ENCODE measurements at regions not wholly inside any gene's neighbourhood (a gene's known extent, or its start where the extent isn't known, plus 50 kb on each side); places are given as distances from the start of the nearest gene placed in this dataset.

GRCh38 chr2:153626676-153627075, 148.1 kb upstream of the RPRM start:
- TF ChIP-seq BHLHE40 (IDR thresholded peaks at IDR 0.05; ENCODE audit: borderline replicate concordance in 1 of 2, low read depth in 2 of 2, low read length in 1 of 2): no peak
- TF ChIP-seq RUNX3 (IDR thresholded peaks at IDR 0.05; ENCODE audit: low read length): no peak
- no peak for TF ChIP-seq SMARCA5 (IDR thresholded peaks at IDR 0.05)
- no peak for TF ChIP-seq MXI1 (IDR thresholded peaks at IDR 0.05; ENCODE audit: low read depth, low read length)
- TF ChIP-seq EGR1 (IDR thresholded peaks at IDR 0.05; ENCODE audit: borderline replicate concordance in 1 of 2, low read depth in 2 of 2, low read length in 2 of 2): no peak
- TF ChIP-seq MEF2A (IDR thresholded peaks at IDR 0.05; ENCODE audit: insufficient read depth, low read depth, low read length): no peak
- TF ChIP-seq WRNIP1 (IDR thresholded peaks at IDR 0.05; ENCODE audit: borderline replicate concordance, low read depth, low read length): no peak
- no peak for TF ChIP-seq POLR2A (IDR thresholded peaks at IDR 0.05; ENCODE audit: low read depth, low read length)
- no peak for TF ChIP-seq ZNF384 (IDR thresholded peaks at IDR 0.05; ENCODE audit: borderline replicate concordance, low read depth, low read length)
- TF ChIP-seq SMAD1 (IDR thresholded peaks at IDR 0.05; ENCODE audit: low read depth, partially characterized antibody): no peak
- no peak for TF ChIP-seq IKZF2 (IDR thresholded peaks at IDR 0.05)
- TF ChIP-seq JUND (IDR thresholded peaks at IDR 0.05; ENCODE audit: low read depth, low read length): no peak
- no peak for TF ChIP-seq MAX (IDR thresholded peaks at IDR 0.05; ENCODE audit: low read depth, low read length)
- SMC1A ChIA-PET (ENCODE audit: uncharacterized antibody, unreplicated experiment): interaction anchor here (1.0 kb wide), 1 partner anchor 11 kb away, joined by 3 read pairs; no protein-coding TSS in a partner anchor
- no peaks in the 10 kb centered on the region for H3K36me3 ChIP-seq (ENCODE audit: control insufficient read depth in 2 of 2, insufficient read depth in 2 of 2, low read length in 1 of 2)
- 44% methylated on average over 2 of the region's 2 CpGs for WGBS (ENCODE audit: insufficient coverage, insufficient replicate concordance, low lambda C conversion rate, missing lambda C conversion rate)
- H4K20me1 ChIP-seq (ENCODE audit: control insufficient read depth, insufficient read depth): no peaks in the 10 kb centered on the region
- H3K79me2 ChIP-seq (ENCODE audit: control insufficient read depth, insufficient read depth, low read length): no peaks in the 10 kb centered on the region
- no peaks in the 10 kb centered on the region for H3K4me1 ChIP-seq (ENCODE audit: control insufficient read depth, insufficient read depth, low read length)
- CTCF ChIA-PET: no interaction called here
- no TSS peak for BruUV-seq (replicated peaks)
- no peaks in the 10 kb centered on the region for H3K9me3 ChIP-seq (replicated peaks; ENCODE audit: control insufficient read depth, insufficient read depth, low read length)
- intact Hi-C loops (cut with micrococcal nuclease; ENCODE audit: unreplicated experiment): no loop called here
- POLR2A ChIA-PET: interaction anchor here (0.6 kb wide), 1 partner anchor 568 kb away, joined by 3 read pairs; no protein-coding TSS in a partner anchor
- in situ Hi-C loops (cut with MboI): no loop called here
- no peak for FAIRE-seq
- H2AFZ ChIP-seq (ENCODE audit: control insufficient read depth, low read depth, low read length): no peak overlapping the region
- no peak overlapping the region for H3K4me3 ChIP-seq
- RAD21 ChIA-PET (ENCODE audit: unreplicated experiment): no interaction called here
- H3K27ac ChIP-seq (ENCODE audit: control insufficient read depth, insufficient read depth): no peak overlapping the region
- no peaks in the 10 kb centered on the region for H3K27me3 ChIP-seq (replicated peaks in 1 of 2; ENCODE audit: control insufficient read depth in 2 of 2, insufficient read depth in 2 of 2, low read length in 1 of 2)
- no peak overlapping the region for H3K4me2 ChIP-seq (ENCODE audit: control insufficient read depth, insufficient read depth)
- no peak for ATAC-seq
- no peak for DNase-seq (ENCODE audit: low read depth, low spot score)
- no peak overlapping the region for H3K9ac ChIP-seq (ENCODE audit: control insufficient read depth, insufficient read depth, low read length)
